ENCODE measurements at regions not wholly inside any gene's neighbourhood (a gene's known extent, or its start where the extent isn't known, plus 50 kb on each side); places are given as distances from the start of the nearest gene placed in this dataset.

DNA sequence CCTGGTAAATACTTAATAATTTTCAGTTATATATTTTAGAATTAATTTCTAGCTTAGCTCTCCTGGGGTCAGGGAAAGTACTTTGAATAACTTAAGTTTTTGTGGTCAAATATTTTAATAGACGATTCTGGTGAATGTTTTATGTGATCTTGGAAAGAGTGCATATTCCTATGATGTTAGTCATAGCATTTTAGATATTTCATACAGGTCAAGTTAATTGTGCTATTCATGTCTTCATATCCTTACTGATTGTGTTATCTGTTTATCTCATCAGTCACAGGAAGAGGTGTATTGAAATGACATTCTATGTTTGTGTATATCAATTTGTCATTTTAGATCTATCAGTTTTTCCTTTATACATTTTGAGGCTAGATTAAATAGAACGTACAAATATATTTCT lies 576.2 kb downstream of the CPS1 start:
- Histone ChIP-seq H3K9me2 (ENCODE audit: insufficient read depth, low read length) (no peaks in the 10 kb centered on the region), H3K4me1 (ENCODE audit: insufficient read depth, low read length, poor library complexity, severe bottlenecking) (no peaks in the 10 kb centered on the region), H3K36me3 (ENCODE audit: insufficient read depth, low read length) (no peaks in the 10 kb centered on the region), H3K9me3 (ENCODE audit: low read length) (no peaks in the 10 kb centered on the region), H3K4me3 (ENCODE audit: low read depth, low read length, poor library complexity, severe bottlenecking) (no peak overlapping the region), H3K27ac (ENCODE audit: low read depth, low read length, poor library complexity, severe bottlenecking) (no peak overlapping the region), H4K20me1 (ENCODE audit: insufficient read depth, low read length) (no peaks in the 10 kb centered on the region), H2AFZ (ENCODE audit: low read length) (no peak overlapping the region), H3K4me2 (ENCODE audit: low read length) (no peak overlapping the region), H3K79me2 (ENCODE audit: insufficient read depth, low read depth, low read length) (no peaks in the 10 kb centered on the region)
- DNase-seq (ENCODE audit: low spot score) = no peak
- TF ChIP-seq, protein P1, sequence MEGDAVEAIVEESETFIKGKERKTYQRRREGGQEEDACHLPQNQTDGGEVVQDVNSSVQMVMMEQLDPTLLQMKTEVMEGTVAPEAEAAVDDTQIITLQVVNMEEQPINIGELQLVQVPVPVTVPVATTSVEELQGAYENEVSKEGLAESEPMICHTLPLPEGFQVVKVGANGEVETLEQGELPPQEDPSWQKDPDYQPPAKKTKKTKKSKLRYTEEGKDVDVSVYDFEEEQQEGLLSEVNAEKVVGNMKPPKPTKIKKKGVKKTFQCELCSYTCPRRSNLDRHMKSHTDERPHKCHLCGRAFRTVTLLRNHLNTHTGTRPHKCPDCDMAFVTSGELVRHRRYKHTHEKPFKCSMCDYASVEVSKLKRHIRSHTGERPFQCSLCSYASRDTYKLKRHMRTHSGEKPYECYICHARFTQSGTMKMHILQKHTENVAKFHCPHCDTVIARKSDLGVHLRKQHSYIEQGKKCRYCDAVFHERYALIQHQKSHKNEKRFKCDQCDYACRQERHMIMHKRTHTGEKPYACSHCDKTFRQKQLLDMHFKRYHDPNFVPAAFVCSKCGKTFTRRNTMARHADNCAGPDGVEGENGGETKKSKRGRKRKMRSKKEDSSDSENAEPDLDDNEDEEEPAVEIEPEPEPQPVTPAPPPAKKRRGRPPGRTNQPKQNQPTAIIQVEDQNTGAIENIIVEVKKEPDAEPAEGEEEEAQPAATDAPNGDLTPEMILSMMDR (conservative IDR thresholded peaks at IDR 0.05; ENCODE audit: low read length) = no peak
- TF ChIP-seq EZH2phosphoT487 (IDR thresholded peaks at IDR 0.05; ENCODE audit: borderline replicate concordance, low read depth, low read length) = no peak
- ChIA-PET POLR2A (no interaction called here), CTCF (ENCODE audit: unreplicated experiment) (no interaction called here)
- BruUV-seq (replicated peaks) = no TSS peak
- intact Hi-C loops (cut with micrococcal nuclease; ENCODE audit: unreplicated experiment) = no loop called here

DNA sequence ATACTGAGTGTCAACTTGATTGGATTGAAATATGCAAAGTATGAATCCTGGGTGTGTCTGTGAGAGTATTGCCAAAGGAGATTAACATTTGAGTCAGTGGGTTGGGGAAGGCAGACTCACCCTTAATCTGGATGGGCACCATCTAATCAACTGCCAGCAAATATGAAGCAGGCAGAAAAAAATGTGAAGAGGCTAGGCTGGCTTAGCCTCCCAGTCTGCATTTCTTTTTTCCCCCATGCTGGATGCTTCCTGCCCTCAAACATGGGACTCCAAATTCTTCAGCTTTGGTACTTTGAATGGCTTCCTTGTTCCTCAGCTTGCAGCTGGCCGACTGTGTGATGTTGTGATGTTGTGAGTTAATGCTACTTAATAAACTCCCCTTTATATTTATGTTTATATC lies 577.4 kb downstream of the CPS1 start:
- Histone ChIP-seq H3K4me2 (ENCODE audit: low read length) (no peak overlapping the region), H3K9me2 (ENCODE audit: insufficient read depth, low read length) (no peaks in the 10 kb centered on the region), H4K20me1 (ENCODE audit: insufficient read depth, low read length) (no peaks in the 10 kb centered on the region), H3K27ac (ENCODE audit: low read depth, low read length, poor library complexity, severe bottlenecking) (no peak overlapping the region), H3K36me3 (ENCODE audit: insufficient read depth, low read length) (no peaks in the 10 kb centered on the region), H3K79me2 (ENCODE audit: insufficient read depth, low read depth, low read length) (no peaks in the 10 kb centered on the region), H3K4me1 (ENCODE audit: insufficient read depth, low read length, poor library complexity, severe bottlenecking) (no peaks in the 10 kb centered on the region), H3K9me3 (ENCODE audit: low read length) (no peaks in the 10 kb centered on the region), H3K4me3 (ENCODE audit: low read depth, low read length, poor library complexity, severe bottlenecking) (no peak overlapping the region), H2AFZ (ENCODE audit: low read length) (no peak overlapping the region)
- no TSS peak for BruUV-seq (replicated peaks)
- TF ChIP-seq EZH2phosphoT487 (IDR thresholded peaks at IDR 0.05; ENCODE audit: borderline replicate concordance, low read depth, low read length) = no peak
- TF ChIP-seq, protein P1 (conservative IDR thresholded peaks at IDR 0.05; ENCODE audit: low read length) = no peak
- POLR2A ChIA-PET = no interaction called here
- CTCF ChIA-PET (ENCODE audit: unreplicated experiment) = no interaction called here
- DNase-seq (ENCODE audit: low spot score) = no peak
- intact Hi-C loops (cut with micrococcal nuclease; ENCODE audit: unreplicated experiment) = no loop called here

DNA sequence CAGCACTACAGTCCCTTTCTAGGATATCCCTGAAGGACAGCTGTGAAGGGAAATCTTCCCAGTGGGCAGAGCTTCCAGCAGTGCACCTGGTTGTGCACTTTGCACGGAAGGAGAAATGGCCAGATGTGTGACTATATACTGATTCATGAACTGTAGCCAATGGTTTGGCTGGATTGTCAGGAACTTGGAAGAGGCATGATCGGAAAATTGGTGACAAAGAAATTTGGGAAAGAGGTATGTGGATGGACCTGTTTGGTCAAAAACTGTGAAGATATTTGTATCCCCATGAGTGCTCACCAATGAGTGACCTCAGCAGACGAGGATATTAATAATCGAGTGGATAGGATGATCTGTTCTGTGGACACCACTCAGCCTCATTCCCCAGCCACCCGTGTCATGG lies 582.2 kb downstream of the CPS1 start:
- BruUV-seq (replicated peaks) = no TSS peak
- CTCF ChIA-PET (ENCODE audit: unreplicated experiment) = no interaction called here
- H2AFZ ChIP-seq (ENCODE audit: low read length) = no peak overlapping the region
- no peaks in the 10 kb centered on the region for H3K9me3 ChIP-seq (ENCODE audit: low read length)
- H3K9me2 ChIP-seq (ENCODE audit: insufficient read depth, low read length) = no peaks in the 10 kb centered on the region
- POLR2A ChIA-PET = no interaction called here
- intact Hi-C loops (cut with micrococcal nuclease; ENCODE audit: unreplicated experiment) = no loop called here
- H3K4me2 ChIP-seq (ENCODE audit: low read length) = no peak overlapping the region
- no peaks in the 10 kb centered on the region for H3K36me3 ChIP-seq (ENCODE audit: insufficient read depth, low read length)
- no peaks in the 10 kb centered on the region for H4K20me1 ChIP-seq (ENCODE audit: insufficient read depth, low read length)
- no peak for TF ChIP-seq EZH2phosphoT487 (IDR thresholded peaks at IDR 0.05; ENCODE audit: borderline replicate concordance, low read depth, low read length)
- TF ChIP-seq, protein P1 (conservative IDR thresholded peaks at IDR 0.05; ENCODE audit: low read length) = no peak
- H3K79me2 ChIP-seq (ENCODE audit: insufficient read depth, low read depth, low read length) = no peaks in the 10 kb centered on the region
- H3K4me3 ChIP-seq (ENCODE audit: low read depth, low read length, poor library complexity, severe bottlenecking) = no peak overlapping the region
- no peak for DNase-seq (ENCODE audit: low spot score)
- no peak overlapping the region for H3K27ac ChIP-seq (ENCODE audit: low read depth, low read length, poor library complexity, severe bottlenecking)
- H3K4me1 ChIP-seq (ENCODE audit: insufficient read depth, low read length, poor library complexity, severe bottlenecking) = no peaks in the 10 kb centered on the region
